Activated naive CD4-positive, alpha-beta T cell treated with anti-CD3 and anti-CD28 coated beads for 36 hours (primary cell): ENCODE measurements at regions not wholly inside any gene's neighbourhood (a gene's known extent, or its start where the extent isn't known, plus 50 kb on each side); places are given as distances from the start of the nearest gene placed in this dataset.
A peak's percentile ranks its signal among the peaks of the same experiment; 100 is the strongest.

Source experiments
- CTCF ChIA-PET: fragments of 350-600 bp; sonication (Branson Sonifier 250); formaldehyde crosslinking; loops from one replicate; lab custom pipeline; 2021; ENCODE audit warnings: antibody characterized with exemption; lab: Charles Lee
- DNase-seq: peaks from one replicate; pipeline ENCODE4 v3.0.0-alpha.2; 2020
- H3K27ac Mint-ChIP-seq: one replicate; pipeline ENCODE4 v1.8.0; 2021; ENCODE audit warnings: mild to moderate bottlenecking, mixed read lengths
- H3K27me3 Mint-ChIP-seq: one replicate; pipeline ENCODE4 v1.8.0; 2021; ENCODE audit warnings: low read depth, mixed read lengths
- H3K36me3 Mint-ChIP-seq: one replicate; pipeline ENCODE4 v1.8.0; 2021; ENCODE audit warnings: low read depth, mixed read lengths
- H3K4me1 Mint-ChIP-seq: one replicate; pipeline ENCODE4 v1.8.0; 2021; ENCODE audit warnings: low read depth, mixed read lengths
- H3K4me3 Mint-ChIP-seq: one replicate; pipeline ENCODE4 v1.8.0; 2021; ENCODE audit warnings: mild to moderate bottlenecking, moderate library complexity, mixed read lengths
- H3K9me3 Mint-ChIP-seq: one replicate; pipeline ENCODE4 v1.8.0; 2021; ENCODE audit warnings: mixed read lengths
- intact Hi-C: fragments of 100-400 bp; cut with micrococcal nuclease; formaldehyde crosslinking; loops from one replicate; pipeline ENCODE4 v1.15.1; 2023

- Mint-ChIP-seq H3K27ac (no peak overlapping the region), H3K9me3 (no peaks in the 10 kb centered on the region), H3K27me3 (no peaks in the 10 kb centered on the region), H3K36me3 (no peaks in the 10 kb centered on the region), H3K4me1 (peaks cover 33% of the 10 kb centered on the region), H3K4me3 (no peak overlapping the region)
- intact Hi-C loops, result no loop called here
- no peak for DNase-seq
- CTCF ChIA-PET, result no interaction called here
These were observed 50.8 kb upstream of the PRSS1 start for GRCh38 chr7:142698429-142698828.

- DNase-seq, result no peak
- Mint-ChIP-seq H3K4me1 (peaks cover 33% of the 10 kb centered on the region), H3K4me3 (no peak overlapping the region), H3K9me3 (no peaks in the 10 kb centered on the region), H3K36me3 (no peaks in the 10 kb centered on the region), H3K27ac (peak overlapping the region; percentile 30), H3K27me3 (no peaks in the 10 kb centered on the region)
- intact Hi-C loops, result no loop called here
- CTCF ChIA-PET, result no interaction called here
These were observed 52.0 kb upstream of the PRSS1 start for GRCh38 chr7:142697270-142697669.

GRCh38 chr7:142696456-142697179 is 52.7 kb upstream of the PRSS1 start:
- no peak overlapping the region for H3K4me3 Mint-ChIP-seq
- H3K27ac Mint-ChIP-seq, result no peak overlapping the region
- H3K9me3 Mint-ChIP-seq, result no peaks in the 10 kb centered on the region
- H3K36me3 Mint-ChIP-seq, result no peaks in the 10 kb centered on the region
- CTCF ChIA-PET, result no interaction called here
- no peaks in the 10 kb centered on the region for H3K27me3 Mint-ChIP-seq
- intact Hi-C loops, result no loop called here
- peaks cover 32% of the 10 kb centered on the region for H3K4me1 Mint-ChIP-seq
- DNase-seq, result no peak

GRCh38 chr7:142693911-142694310 is 55.4 kb upstream of the PRSS1 start:
- no peak for DNase-seq
- Mint-ChIP-seq H3K27me3 (no peaks in the 10 kb centered on the region), H3K36me3 (no peaks in the 10 kb centered on the region), H3K9me3 (no peaks in the 10 kb centered on the region), H3K27ac (no peak overlapping the region), H3K4me3 (no peak overlapping the region), H3K4me1 (peaks cover 20% of the 10 kb centered on the region)
- CTCF ChIA-PET, result no interaction called here
- intact Hi-C loops, result no loop called here

- H3K4me1 Mint-ChIP-seq, result peaks cover 18% of the 10 kb centered on the region
- H3K36me3 Mint-ChIP-seq, result no peaks in the 10 kb centered on the region
- intact Hi-C loops, result no loop called here
- H3K27me3 Mint-ChIP-seq, result no peaks in the 10 kb centered on the region
- peak overlapping the region; percentile 56 for H3K27ac Mint-ChIP-seq
- CTCF ChIA-PET, result interaction anchor here (1.4 kb wide), 1 partner anchor 23 kb away, joined by 3 read pairs; no protein-coding TSS in a partner anchor
- no peaks in the 10 kb centered on the region for H3K9me3 Mint-ChIP-seq
- DNase-seq, result no peak
- H3K4me3 Mint-ChIP-seq, result no peak overlapping the region
These were observed 58.6 kb upstream of the PRSS1 start for GRCh38 chr7:142690554-142691182.

GRCh38 chr7:142689439-142690120 is 59.7 kb upstream of the PRSS1 start:
- DNase-seq, result no peak
- no peaks in the 10 kb centered on the region for H3K27me3 Mint-ChIP-seq
- intact Hi-C loops, result loop anchor here (1.0 kb wide), 1 partner anchor 94 kb away; no protein-coding TSS in a partner anchor
- CTCF ChIA-PET, result interaction anchor here (1.4 kb wide), 1 partner anchor 24 kb away, joined by 3 read pairs; no protein-coding TSS in a partner anchor
- H3K4me3 Mint-ChIP-seq, result no peak overlapping the region
- peaks cover 20% of the 10 kb centered on the region for H3K4me1 Mint-ChIP-seq
- no peak overlapping the region for H3K27ac Mint-ChIP-seq
- H3K9me3 Mint-ChIP-seq, result no peaks in the 10 kb centered on the region
- no peaks in the 10 kb centered on the region for H3K36me3 Mint-ChIP-seq

GRCh38 chr7:142685877-142686508 is 63.3 kb upstream of the PRSS1 start:
- no peaks in the 10 kb centered on the region for H3K9me3 Mint-ChIP-seq
- intact Hi-C loops, result no loop called here
- CTCF ChIA-PET, result no interaction called here
- H3K27ac Mint-ChIP-seq, result peak overlapping the region; percentile 30
- no peaks in the 10 kb centered on the region for H3K27me3 Mint-ChIP-seq
- H3K4me1 Mint-ChIP-seq, result peaks cover 20% of the 10 kb centered on the region
- H3K36me3 Mint-ChIP-seq, result no peaks in the 10 kb centered on the region
- DNase-seq, result no peak
- H3K4me3 Mint-ChIP-seq, result no peak overlapping the region

- CTCF ChIA-PET, result no interaction called here
- Mint-ChIP-seq H3K27ac (no peak overlapping the region), H3K4me3 (no peak overlapping the region), H3K4me1 (peaks cover 15% of the 10 kb centered on the region), H3K36me3 (no peaks in the 10 kb centered on the region), H3K9me3 (peaks cover 3% of the 10 kb centered on the region), H3K27me3 (no peaks in the 10 kb centered on the region)
- intact Hi-C loops, result no loop called here
- no peak for DNase-seq
These were observed 67.8 kb upstream of the PRSS1 start for GRCh38 chr7:142681314-142682092.

- H3K4me1 Mint-ChIP-seq, result peaks cover 28% of the 10 kb centered on the region
- no peak for DNase-seq
- no peak overlapping the region for H3K4me3 Mint-ChIP-seq
- H3K36me3 Mint-ChIP-seq, result no peaks in the 10 kb centered on the region
- intact Hi-C loops, result no loop called here
- peaks cover 2% of the 10 kb centered on the region for H3K9me3 Mint-ChIP-seq
- CTCF ChIA-PET, result interaction anchor here (0.6 to 4.6 kb wide), 6 partner anchors 34 to 642 kb away, joined by 3 to 37 read pairs (median 4); no protein-coding TSS in a partner anchor
- no peaks in the 10 kb centered on the region for H3K27me3 Mint-ChIP-seq
- H3K27ac Mint-ChIP-seq, result peak overlapping the region; percentile 62
These were observed 77.8 kb upstream of the PRSS1 start for GRCh38 chr7:142671506-142671905.

- H3K4me3 Mint-ChIP-seq, result no peak overlapping the region
- H3K27ac Mint-ChIP-seq, result peak overlapping the region; percentile 62
- CTCF ChIA-PET, result interaction anchor here (0.6 to 4.6 kb wide), 8 partner anchors 33 to 140 kb away, joined by 3 to 37 read pairs (median 4); no protein-coding TSS in a partner anchor
These were observed 78.8 kb upstream of the PRSS1 start for GRCh38 chr7:142670511-142670910.

GRCh38 chr7:142669074-142669654 is 80.1 kb upstream of the PRSS1 start:
- CTCF ChIA-PET, result interaction anchor here (1.2 to 4.6 kb wide), 5 partner anchors 9 to 141 kb away, joined by 3 to 37 read pairs (median 5); no protein-coding TSS in a partner anchor
- H3K36me3 Mint-ChIP-seq, result no peaks in the 10 kb centered on the region
- peaks cover 28% of the 10 kb centered on the region for H3K4me1 Mint-ChIP-seq
- peak overlapping the region; percentile 13 for H3K27ac Mint-ChIP-seq
- H3K27me3 Mint-ChIP-seq, result no peaks in the 10 kb centered on the region
- DNase-seq, result no peak
- H3K9me3 Mint-ChIP-seq, result peaks cover 2% of the 10 kb centered on the region
- H3K4me3 Mint-ChIP-seq, result no peak overlapping the region
- intact Hi-C loops, result loop anchor here (1.0 kb wide), 4 partner anchors 37 to 142 kb away; no protein-coding TSS in a partner anchor

More at GRCh38 chr7:142670511-142670910, 78.8 kb upstream of the PRSS1 start:
- Mint-ChIP-seq H3K27me3 (no peaks in the 10 kb centered on the region), H3K36me3 (no peaks in the 10 kb centered on the region), H3K4me1 (peaks cover 28% of the 10 kb centered on the region), H3K9me3 (peaks cover 2% of the 10 kb centered on the region)
- intact Hi-C loops, result no loop called here
- no peak for DNase-seq
